GM19238 (cell line): ENCODE measurements at regions not wholly inside any gene's neighbourhood (a gene's known extent, or its start where the extent isn't known, plus 50 kb on each side); places are given as distances from the start of the nearest gene placed in this dataset.
"Not testable (repeated sequence)": the region's sequence is repeated elsewhere in the genome, so short reads cannot be mapped to it uniquely, and the experiment has no call there.

Experiments
- DNase-seq: peaks from one replicate; pipeline ENCODE4 v3.0.0; 2011; ENCODE audit warnings: low spot score; ENCODE audit not compliant: insufficient read length

DNA sequence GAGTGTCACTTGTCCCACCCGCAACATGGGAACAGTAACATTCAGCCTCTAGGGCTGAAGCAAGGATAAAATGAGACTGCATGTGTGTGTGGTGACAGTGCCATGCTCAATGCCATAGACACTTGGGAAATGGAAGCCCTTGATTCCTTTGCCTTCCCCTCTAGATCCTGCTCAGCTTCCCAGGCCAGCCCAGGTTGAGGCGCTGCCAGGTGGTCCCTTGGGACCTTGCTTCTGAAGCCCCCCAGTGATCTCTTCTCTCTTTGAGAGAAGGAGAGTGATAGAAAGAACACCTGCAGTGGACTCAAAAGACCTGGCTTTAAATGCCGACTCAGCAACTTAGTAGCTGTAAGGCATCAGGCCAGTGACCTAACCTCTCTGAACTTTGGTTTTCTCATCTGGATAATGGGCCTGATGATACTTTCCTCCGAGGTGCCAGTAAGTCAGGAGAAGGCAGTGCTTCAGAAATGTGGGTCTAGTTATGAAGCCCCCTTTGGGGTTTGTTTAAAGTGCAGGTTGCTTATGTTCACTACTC lies 144.5 kb downstream of the RPLP1 start:
- no peak for DNase-seq

DNA sequence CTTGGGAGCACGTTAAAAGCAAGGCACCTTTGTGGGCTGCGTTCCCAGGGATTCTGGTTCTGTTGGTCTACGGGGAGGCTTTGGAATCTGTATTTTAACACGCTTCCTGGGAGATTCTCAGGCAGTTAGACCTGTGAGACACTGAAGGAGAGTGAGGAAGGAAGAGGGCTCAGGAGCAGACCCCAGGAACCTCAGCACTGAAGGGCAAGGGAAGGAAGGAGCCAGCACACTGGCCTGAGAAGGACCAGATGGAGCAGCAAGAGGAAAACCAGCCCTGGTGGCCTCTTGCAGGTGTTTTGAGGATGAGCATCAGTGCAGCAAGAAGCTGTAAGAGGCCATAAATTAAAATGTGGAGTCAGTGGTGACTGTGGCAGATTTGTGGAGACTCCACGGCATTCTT lies 146.7 kb downstream of the RPLP1 start:
- no peak for DNase-seq

DNA sequence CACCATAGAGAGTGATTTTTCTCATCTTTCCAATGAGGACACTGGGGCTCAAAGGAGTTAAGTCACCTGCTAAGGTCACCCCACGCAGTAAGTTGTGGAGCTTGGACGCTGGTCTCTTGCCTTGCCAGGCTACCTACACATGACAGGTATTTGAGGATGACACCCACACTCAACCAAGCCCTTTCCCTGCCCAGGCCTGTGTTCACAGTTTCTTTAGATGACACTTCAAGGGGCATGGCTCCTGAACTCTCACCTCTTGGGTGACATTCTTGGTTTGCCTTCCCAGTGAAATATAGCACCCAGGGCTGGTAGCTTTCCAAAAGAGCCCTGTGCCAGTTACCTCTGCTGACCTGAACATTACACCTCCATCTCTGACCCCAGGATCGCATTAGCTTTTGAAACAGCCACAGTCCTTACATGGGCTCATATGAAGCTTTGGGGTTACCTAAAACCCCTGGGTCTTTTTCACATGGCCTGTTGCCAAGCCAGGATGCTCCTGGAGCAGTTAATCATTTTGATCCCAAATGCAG lies 148.0 kb downstream of the RPLP1 start:
- DNase-seq, result no peak

DNA sequence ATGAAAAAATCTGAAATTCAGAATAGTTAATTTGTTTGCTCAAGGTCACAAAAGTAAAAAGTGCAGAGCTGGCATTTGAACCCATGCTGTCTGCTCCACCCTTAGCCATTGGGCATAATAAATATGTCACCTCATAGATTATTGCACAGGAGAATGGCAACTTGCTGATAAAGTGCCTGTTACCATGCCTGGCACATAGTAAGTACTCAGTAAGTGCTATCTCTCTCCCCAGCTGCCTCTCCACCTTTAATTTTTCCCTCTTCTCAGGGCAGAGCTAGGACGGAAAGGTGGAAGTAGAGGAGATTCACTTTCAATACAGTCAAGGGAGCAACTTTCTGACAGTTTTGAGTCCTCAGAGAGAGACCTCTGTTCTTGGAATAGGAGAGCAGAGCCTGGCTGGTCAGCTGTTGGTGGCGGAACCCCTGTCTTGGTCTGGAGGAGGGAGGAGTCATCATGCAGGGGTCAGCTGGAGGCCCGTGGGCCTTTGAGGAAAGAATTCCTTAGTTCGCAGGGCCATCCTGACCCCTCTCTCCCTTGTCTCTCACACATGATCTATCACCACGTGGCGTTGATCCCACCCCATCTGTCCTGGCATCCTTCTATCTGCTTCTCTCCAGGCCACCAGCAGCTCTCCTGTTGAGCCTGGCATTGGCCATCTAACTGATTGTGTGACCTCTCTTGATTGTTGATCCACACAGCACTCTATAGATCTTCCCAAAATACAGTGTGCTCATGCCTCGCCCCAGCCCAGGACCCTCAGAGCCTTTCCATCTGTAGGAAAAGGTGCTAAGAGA lies 149.3 kb downstream of the RPLP1 start:
- DNase-seq, result no peak

DNA sequence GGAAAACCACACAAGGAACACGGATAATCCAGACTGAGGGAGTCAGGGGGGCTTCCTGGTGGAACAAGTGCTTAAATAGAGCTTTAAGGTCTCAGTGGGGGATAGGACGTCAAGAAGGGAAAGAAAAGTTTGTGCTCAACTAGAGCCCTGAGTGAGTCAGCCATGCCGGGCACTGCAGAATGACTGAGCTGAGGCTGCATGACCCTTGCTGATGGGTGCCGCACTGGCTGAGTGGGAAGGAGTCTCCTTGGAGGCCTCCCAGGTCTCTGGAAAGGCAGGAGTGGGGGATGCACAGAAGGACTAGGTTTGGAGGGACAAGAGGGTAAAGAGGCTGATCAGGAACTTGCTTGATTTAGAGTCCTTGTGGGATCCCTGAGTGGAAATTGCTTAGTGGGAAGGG lies 150.3 kb downstream of the RPLP1 start:
- no peak for DNase-seq

DNA sequence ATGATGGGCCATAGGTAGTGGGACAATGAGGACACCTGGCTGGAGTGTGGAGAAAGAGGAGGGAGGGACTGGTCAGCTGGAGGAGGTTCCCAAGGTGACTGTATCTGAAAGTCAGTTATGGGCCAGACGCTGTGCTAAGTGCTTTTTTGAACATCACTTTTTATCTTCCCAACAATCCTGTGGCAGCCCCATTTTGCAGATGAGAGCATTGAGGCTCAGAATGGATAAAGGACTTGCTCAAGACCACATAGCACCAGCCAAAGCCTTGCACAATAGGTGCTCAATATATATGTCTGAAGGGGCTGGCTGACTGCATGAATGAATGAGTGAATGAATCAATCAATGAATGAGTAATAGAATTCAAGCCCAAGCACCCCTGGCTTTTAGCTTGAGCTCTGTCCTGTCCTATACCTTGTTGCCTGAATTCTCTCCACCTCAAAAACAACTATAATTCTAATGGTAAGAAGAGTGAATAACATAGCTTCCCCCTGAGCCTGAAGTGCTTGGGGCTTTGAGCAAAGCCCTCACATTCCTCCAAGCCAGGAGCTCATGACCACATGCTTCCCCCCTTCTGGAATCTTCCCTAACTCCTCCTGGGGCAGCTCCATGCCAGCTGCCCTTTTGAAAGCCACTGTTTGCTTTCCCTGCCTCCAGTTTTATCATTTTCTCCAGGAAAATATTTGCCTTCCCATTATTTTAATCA lies 150.9 kb downstream of the RPLP1 start:
- no peak for DNase-seq

DNA sequence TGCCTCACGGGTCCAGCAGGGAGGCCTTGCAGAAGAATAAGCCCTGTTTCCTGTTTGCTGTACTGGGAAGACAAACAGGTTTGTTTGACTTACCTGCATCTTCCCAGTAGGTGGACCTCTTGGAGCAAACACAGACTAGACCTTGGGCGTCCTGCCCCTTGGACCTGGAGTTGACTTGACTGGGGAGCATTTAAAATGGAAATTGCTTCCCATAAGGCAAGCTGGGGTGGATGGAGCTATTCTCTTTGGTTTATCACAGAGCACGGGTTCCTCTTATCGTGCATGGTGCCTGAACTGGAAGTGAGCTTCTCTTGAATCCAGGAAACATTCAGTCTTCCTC lies 151.4 kb downstream of the RPLP1 start:
- DNase-seq, result no peak

DNA sequence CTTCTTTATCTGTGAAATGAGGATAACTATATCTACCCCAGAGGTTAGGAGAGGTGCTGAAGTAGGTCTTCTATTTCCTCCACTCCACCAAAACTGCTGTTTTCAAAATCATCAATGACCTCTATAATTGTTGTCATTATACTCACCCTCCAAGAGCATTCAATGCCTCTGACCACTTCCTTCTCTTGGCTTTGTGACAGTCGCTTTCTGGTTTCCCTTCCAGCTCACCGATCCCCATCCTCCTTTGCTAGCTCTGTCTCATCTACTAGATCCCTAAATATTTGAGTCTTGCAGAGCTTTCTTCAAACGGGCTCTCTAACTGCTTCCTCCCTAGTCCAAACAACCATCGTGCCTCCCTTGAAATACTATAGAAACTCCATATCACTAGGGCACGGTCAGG lies 153.5 kb downstream of the RPLP1 start:
- no peak for DNase-seq

DNA sequence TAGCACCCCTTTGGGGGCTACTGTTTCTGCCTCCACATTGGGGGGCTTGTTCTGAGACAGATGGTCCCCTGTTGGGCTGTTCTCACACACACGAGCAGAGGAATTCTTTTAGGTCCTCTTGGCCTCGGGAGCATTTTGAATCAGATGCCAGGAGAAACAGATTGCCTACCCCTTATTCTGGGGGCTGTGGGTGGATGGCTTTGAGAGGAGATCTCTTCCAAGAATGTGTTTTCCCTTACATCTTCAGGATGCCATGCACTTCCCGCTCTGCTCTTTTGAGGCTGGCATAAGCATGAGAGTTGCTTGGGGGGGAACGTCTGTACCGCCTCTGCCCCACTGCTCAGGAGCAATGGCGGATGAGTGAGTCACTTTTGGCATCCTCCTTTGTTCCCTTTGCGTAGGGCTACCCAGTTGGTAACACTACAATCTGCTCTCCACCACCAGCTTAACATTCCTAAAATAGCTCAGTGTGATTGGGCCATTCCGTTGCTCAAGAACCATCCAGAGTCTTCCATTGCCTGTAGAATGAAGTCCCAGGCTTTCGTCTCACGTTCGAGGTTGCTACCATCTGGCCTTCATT lies 154.4 kb downstream of the RPLP1 start:
- DNase-seq, result no peak

DNA sequence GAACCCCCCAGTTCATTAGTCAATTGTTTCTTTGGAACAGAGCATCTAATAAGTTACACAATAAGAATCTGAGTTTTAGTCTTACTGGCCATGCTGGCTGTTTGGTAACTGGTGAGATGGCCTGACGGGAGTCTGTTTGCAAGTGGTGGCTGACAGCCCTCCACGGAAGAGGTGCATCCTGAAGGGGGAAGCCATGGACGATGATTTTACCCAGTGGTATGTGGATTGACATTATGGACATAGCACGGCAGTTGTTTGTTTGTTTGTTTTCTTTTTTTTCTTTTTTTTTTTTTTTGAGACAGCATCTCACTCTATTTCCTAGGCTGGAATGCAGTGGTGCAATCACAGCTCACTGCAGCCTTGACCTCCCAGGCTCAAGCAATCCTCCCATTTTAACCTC lies 156.0 kb downstream of the RPLP1 start:
- DNase-seq, result no peak

DNA sequence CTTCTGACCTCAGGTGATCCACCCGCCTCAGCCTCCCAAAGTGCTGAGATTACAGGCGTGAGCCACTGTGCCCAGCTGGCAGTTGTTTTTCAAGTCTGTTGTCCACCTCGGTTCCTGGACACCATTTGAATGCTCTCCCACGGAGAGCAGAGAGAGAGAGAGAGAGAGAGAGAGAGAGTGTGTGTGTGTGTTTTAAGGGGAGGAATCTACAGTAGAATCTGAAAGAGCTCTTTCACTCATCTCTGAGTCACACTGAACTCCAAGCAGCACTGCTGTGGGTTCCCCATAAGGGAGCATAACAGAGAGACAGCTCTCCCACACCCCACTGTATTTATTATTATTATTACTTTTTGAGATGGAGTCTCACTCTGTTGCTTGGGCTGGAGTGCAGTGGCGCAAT lies 156.6 kb downstream of the RPLP1 start:
- DNase-seq, result no peak

DNA sequence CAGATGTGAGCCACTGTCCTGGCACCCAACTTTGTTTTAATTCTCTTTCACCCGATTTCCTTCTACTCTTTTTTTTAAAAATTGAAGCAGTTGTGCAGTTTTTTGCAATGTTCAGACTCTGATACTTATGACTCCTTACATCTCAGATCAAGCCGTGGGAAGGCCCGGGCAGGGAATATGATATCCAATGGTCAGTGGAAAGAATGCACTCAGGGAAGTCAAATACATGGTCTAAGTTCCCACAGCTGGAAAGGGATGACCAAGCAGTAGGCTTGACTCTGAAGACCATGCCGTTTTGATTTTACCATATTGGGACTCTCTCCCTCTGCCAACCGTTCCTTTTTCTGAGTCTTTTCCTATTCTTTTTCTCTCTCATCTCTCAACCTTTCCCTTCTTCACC lies 157.2 kb downstream of the RPLP1 start:
- DNase-seq, result no peak

DNA sequence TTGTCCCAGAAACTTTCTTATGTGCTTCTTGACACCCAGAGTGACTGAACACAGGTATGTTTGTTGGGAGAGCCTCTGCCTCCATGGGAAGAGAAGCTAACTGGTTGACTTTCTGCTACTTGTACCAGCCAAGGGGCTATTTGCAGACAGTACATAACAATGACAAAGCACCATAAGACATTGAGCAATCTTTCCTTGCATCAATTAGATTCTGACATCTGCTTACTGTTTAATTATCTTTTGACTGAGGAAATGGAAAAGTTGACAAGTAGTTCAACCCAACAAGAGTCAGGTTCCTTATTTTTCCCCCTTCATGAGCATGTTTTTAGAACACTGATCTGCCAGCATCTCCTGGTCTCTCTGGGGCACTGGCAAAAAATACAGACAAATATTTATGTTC lies 157.7 kb downstream of the RPLP1 start:
- DNase-seq, result no peak

DNA sequence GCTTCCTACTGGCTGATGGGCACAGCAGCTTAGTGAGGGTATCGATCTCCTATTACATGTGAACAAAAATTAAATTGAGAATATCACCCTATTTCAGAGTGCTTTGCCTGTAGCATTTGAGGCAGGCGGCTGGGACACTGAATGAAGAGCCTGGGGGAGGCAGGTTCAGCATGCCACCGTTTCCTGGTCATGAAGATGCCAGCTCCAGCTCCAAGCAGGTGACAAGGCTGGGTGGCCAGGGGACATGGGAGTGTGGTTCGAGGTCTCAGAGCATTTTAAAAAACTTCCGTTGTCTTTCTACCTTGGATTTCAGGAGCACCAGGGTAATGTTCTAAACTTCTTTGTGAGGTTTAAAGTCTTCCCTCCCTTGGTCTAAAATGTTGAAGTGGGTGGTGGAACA lies 158.2 kb downstream of the RPLP1 start:
- DNase-seq, result no peak

DNA sequence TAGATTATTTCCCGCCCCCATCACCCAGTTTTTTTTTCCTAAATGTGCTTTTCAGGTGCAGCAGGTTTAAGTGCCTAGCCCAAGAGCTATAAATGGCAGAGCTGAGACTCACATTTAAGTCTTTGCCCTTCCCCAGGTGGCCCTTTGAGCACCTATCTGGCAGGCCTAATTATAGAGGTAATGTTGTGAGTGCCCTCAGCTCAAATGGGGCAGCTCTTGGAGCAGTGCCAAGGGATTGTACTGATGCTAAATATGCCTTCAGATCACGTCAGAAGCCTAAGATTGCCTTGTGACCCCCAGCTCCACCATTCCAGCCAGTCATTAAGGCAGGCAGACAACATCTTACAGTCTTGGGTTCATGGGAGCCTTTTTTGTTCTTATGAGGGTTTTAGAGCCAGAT lies 159.5 kb downstream of the RPLP1 start:
- DNase-seq, result no peak

DNA sequence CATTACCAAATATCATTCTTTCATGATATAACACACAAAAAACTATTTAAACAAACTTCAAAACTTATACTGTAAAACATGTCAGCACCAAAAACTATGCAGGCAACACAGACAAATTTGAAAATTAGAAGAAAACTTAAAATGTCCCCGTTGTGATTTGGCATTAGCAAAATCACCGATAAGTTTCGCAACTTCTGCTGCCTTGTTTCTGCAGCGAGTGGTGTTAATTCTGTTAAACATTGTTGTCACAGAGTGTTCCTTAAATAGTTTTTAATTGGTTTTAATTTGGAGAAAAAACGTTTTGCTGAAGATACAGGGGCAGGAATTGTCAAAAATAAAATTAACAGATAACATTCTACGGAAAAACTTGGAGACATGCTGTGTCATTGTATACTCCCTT lies 160.6 kb downstream of the RPLP1 start:
- no peak for DNase-seq

DNA sequence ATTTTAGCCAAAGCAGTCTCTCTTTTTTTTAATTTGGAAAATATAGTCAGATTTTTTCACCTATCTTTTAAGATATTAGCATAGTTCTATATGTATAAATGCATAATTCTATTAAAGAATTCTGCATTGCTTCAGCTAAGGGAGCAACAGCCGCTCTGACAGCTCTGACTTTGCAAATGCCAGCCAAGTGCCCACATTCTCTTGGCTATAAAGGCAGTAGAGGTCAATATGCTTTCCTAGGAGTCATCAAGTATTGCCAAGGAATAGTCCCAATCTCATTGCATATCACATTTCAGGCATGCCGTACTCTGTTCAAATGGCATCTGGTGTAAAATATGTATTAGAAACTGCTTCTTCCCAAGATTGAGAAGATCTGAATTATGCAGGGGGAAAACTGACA lies 161.4 kb downstream of the RPLP1 start:
- DNase-seq, result no peak

DNA sequence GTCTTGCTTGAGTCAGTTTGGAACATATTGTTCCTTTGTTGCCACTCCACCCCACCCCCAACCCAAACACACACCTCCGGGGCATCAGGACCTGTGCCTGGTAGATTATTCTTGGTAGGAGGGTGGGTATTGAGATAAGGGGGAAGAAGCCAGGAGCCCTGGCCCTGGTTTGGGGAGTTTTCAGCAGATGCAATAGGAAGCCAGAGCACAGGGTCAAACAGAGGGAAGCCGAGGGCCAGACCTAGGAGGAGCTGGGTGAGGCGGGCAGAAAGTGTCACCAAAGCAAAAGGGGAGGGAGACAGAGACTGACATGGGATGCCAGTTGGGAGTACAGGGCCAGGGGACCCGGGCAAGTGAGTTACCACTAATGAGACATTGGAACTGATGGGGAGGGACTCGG lies 163.1 kb downstream of the RPLP1 start:
- DNase-seq, result no peak

DNA sequence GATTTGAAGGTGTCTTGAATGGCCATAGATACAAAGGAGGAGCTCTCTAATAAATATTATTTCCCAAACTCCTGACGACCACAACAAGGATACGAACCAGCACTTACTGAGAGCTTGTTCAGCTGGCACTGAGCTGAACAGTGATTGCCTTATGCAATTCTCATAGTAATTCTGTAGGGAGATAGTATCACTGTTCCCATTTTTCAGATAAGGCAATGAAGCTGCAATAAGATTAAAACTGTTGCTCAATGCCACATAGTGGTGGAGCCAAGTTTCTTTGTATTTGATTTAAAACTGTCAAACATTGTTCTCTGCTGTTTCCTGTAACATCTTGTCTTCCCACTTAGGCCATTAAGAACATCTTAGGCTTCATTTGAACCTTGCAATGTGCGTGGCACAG lies 163.9 kb downstream of the RPLP1 start:
- no peak for DNase-seq

DNA sequence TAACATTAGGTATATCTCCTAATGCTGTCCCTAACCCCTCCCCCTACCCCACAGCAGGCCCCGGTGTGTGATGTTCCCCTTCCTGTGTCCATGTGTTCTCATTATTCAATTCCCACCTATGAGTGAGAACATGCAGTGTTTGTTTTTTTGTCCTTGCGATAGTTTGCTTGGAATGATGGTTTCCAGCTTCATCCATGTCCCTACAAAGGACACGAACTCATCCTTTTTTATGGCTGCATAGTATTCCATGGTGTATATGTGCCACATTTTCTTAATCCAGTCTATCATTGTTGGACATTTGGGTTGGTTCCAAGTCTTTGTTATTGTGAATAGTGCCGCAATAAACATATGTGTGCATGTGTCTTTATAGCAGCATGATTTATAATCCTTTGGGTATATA lies 164.5 kb downstream of the RPLP1 start:
- DNase-seq, result not testable (repeated sequence)

DNA sequence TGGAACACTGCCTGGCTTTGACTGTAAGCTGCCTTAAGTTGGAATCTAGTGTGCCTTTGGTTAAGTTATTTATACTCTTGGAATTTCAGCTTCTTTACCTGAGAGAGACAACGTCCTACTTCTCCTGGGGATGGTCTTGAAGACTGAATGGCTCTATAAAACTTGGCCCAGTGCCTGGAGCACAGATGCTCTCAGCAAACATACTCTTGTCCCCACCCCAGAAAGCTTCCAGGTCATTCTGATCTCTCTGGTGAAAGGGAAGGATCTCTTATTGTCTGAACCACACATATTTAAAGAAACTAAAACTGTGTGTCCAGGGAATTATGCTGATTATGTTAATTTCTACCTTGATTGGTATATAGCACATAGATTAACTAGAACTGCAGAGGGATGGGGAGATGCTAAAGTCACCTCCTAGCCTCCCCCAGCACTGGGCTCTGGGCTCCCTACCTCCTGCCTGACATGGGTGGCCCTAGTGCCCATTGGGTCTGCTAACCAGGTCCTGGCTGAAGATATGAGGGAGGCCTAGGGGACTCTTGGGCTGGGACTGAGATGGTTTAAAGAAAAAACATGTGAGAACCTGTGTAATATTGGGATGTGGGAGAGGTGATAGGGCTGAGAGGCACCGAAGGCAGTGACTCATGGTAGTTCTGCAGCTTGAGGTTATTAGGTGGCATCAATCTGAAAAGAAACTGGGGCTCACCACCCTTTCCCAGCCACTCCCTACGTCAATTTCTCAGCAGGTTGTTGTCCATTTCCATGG lies 171.0 kb downstream of the RPLP1 start:
- no peak for DNase-seq

DNA sequence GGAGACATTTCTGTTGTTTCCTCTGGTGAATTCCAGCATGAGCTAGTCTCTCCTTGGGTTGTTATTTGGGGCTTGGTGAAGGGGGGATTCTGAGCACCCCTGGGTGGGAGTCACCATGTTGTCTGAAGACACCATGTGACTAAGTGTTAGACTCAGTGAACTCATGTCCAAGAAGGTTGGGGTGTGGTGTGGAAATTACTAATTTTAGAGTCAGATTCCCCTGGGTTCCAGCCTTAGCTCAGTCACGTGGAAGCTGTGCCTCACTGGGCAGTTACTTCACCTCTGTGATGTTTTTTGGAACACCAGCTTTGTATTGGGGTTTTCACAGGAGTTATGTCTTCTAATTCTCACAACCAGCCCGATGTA lies 171.5 kb downstream of the RPLP1 start:
- no peak for DNase-seq
